HG03097 (cell line): ENCODE measurements at regions not wholly inside any gene's neighbourhood (a gene's known extent, or its start where the extent isn't known, plus 50 kb on each side); places are given as distances from the start of the nearest gene placed in this dataset.

ENCODE experiments used
- ATAC-seq: cut with Tn5 transposase; IDR thresholded peaks from one replicate; pipeline ENCODE4 v1.9.1; 2021; ENCODE audit not compliant: unreplicated experiment, low FRiP score

GRCh38 chr13:31440132-31440531, 240.4 kb downstream of the B3GLCT start:
- no peak for ATAC-seq

- ATAC-seq, result no peak
These were observed 242.2 kb downstream of the B3GLCT start for GRCh38 chr13:31441800-31442510.

GRCh38 chr13:31442571-31442970, 242.8 kb downstream of the B3GLCT start:
- ATAC-seq, result no peak

GRCh38 chr13:31444266-31444856, 244.6 kb downstream of the B3GLCT start:
- ATAC-seq, result no peak

GRCh38 chr13:31452525-31452924, 252.8 kb downstream of the B3GLCT start:
- no peak for ATAC-seq

GRCh38 chr13:31455581-31455980, 255.8 kb downstream of the B3GLCT start:
- ATAC-seq, result no peak

GRCh38 chr13:31456056-31456455, 256.3 kb downstream of the B3GLCT start:
- no peak for ATAC-seq

GRCh38 chr13:31460061-31460460, 260.3 kb downstream of the B3GLCT start:
- ATAC-seq, result no peak

- no peak for ATAC-seq
These were observed 262.1 kb downstream of the B3GLCT start for GRCh38 chr13:31461923-31462322.

- no peak for ATAC-seq
These were observed 263.0 kb downstream of the B3GLCT start for GRCh38 chr13:31462766-31463165.

- no peak for ATAC-seq
These were observed 268.5 kb downstream of the B3GLCT start for GRCh38 chr13:31468114-31468902.

GRCh38 chr13:31469377-31469776, 269.6 kb downstream of the B3GLCT start:
- ATAC-seq, result no peak

GRCh38 chr13:31476266-31476665, 263.1 kb upstream of the RXFP2 start:
- ATAC-seq, result no peak

- no peak for ATAC-seq
These were observed 262.6 kb upstream of the RXFP2 start for GRCh38 chr13:31476753-31477152.

- no peak for ATAC-seq
These were observed 261.4 kb upstream of the RXFP2 start for GRCh38 chr13:31477961-31478360.

- ATAC-seq, result no peak
These were observed 254.1 kb upstream of the RXFP2 start for GRCh38 chr13:31485183-31485582.

- no peak for ATAC-seq
These were observed 253.7 kb upstream of the RXFP2 start for GRCh38 chr13:31485651-31486051.

- no peak for ATAC-seq
These were observed 244.0 kb upstream of the RXFP2 start for GRCh38 chr13:31495336-31495735.

GRCh38 chr13:31499274-31499673, 240.1 kb upstream of the RXFP2 start:
- ATAC-seq, result no peak

GRCh38 chr13:31503626-31504025, 235.7 kb upstream of the RXFP2 start:
- ATAC-seq, result no peak

GRCh38 chr13:31504918-31505317, 234.4 kb upstream of the RXFP2 start:
- ATAC-seq, result no peak

GRCh38 chr13:31512331-31512730, 227.0 kb upstream of the RXFP2 start:
- no peak for ATAC-seq
